Ishikawa (cell line): ENCODE measurements at regions not wholly inside any gene's neighbourhood (a gene's known extent, or its start where the extent isn't known, plus 50 kb on each side); places are given as distances from the start of the nearest gene placed in this dataset.

Source experiments
- CEBPB ChIP-seq: IDR thresholded peaks from 2 replicates; pipeline ENCODE4 v1.6.1; 2012
- CREB1 ChIP-seq: IDR thresholded peaks from 2 replicates; pipeline ENCODE4 v1.6.1; 2012; ENCODE audit warnings: low read depth
- EGR1 ChIP-seq: IDR thresholded peaks from 2 replicates; pipeline ENCODE4 v1.6.1; 2012
- EP300 ChIP-seq: IDR thresholded peaks from 2 replicates; pipeline ENCODE4 v1.6.1; 2012; ENCODE audit warnings: borderline replicate concordance
- FOXM1 ChIP-seq: IDR thresholded peaks from 2 replicates; pipeline ENCODE4 v1.6.1; 2012; ENCODE audit warnings: low read depth, borderline replicate concordance
- NFIC ChIP-seq: IDR thresholded peaks from 2 replicates; pipeline ENCODE4 v1.6.1; 2012
- RAD21 ChIP-seq: IDR thresholded peaks from 2 replicates; pipeline ENCODE4 v1.6.1; 2012; ENCODE audit warnings: low read depth
- TAF1 ChIP-seq: IDR thresholded peaks from 2 replicates; pipeline ENCODE4 v1.6.1; 2012; ENCODE audit warnings: low read depth, mild to moderate bottlenecking
- TCF12 ChIP-seq: IDR thresholded peaks from 2 replicates; pipeline ENCODE4 v1.6.1; 2012; ENCODE audit warnings: low read depth
- TEAD4 ChIP-seq: IDR thresholded peaks from 2 replicates; pipeline ENCODE4 v1.6.1; 2012
- YY1 ChIP-seq: IDR thresholded peaks from 2 replicates; pipeline ENCODE4 v1.6.1; 2012; ENCODE audit warnings: low read depth
- ZBTB7A ChIP-seq: IDR thresholded peaks from 2 replicates; pipeline ENCODE4 v1.6.1; 2012; ENCODE audit warnings: low read depth
- TF ChIP-seq, protein P1 (sequence below): IDR thresholded peaks from 2 replicates; pipeline ENCODE4 v1.6.1; 2012
- TF ChIP-seq, protein P2 (sequence below): IDR thresholded peaks from 2 replicates; pipeline ENCODE4 v1.6.1; 2012
- TF ChIP-seq, protein P3 (sequence below): IDR thresholded peaks from 2 replicates; pipeline ENCODE4 v1.6.1; 2012; ENCODE audit warnings: low read depth, mild to moderate bottlenecking

DNA sequence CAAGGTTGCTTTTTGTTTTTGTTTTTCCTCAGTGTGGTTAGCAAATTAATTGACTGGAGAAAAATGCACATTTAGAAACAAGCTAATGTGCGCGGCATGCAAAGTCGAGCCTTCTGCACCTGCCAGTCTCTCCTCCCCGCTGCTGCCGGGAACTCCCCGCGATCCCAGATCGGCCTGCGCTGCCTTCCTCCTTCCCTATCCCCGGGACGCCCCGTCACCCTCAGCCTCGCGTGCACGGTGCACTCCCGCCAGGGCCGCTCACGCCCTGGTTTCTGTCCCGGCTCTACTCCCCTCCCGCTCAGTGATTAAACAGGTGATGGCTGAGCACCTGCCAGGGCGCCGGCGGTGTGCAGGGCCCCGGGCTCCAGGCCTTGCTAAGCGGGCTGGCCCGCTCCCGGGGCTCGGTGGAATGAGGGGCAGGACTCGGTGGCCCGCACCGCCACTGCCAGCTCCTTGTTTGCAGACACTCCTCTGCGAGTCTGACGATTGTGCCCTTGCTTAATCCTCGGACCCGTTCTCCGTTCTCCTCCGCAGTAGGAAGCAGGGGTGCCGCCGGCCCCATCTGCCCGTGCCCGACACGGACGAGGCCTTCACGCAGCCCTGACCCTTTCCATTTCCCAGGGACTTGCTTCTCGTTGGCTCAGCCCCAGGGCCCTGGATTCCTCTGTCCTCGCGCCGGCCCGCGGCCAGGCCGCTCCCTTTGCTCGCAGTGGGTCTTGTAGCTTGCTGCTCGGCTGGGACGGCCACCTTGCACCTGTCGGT is 143.4 kb downstream of the TRIML1 start:
- no peak for TF ChIP-seq FOXM1
- TF ChIP-seq RAD21 = no peak
- no peak for TF ChIP-seq YY1
- TF ChIP-seq, protein P1, sequence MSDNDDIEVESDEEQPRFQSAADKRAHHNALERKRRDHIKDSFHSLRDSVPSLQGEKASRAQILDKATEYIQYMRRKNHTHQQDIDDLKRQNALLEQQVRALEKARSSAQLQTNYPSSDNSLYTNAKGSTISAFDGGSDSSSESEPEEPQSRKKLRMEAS = no peak
- TF ChIP-seq CREB1 = no peak
- TF ChIP-seq, protein P2, sequence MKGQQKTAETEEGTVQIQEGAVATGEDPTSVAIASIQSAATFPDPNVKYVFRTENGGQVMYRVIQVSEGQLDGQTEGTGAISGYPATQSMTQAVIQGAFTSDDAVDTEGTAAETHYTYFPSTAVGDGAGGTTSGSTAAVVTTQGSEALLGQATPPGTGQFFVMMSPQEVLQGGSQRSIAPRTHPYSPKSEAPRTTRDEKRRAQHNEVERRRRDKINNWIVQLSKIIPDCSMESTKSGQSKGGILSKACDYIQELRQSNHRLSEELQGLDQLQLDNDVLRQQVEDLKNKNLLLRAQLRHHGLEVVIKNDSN = no peak
- TF ChIP-seq, protein P3, sequence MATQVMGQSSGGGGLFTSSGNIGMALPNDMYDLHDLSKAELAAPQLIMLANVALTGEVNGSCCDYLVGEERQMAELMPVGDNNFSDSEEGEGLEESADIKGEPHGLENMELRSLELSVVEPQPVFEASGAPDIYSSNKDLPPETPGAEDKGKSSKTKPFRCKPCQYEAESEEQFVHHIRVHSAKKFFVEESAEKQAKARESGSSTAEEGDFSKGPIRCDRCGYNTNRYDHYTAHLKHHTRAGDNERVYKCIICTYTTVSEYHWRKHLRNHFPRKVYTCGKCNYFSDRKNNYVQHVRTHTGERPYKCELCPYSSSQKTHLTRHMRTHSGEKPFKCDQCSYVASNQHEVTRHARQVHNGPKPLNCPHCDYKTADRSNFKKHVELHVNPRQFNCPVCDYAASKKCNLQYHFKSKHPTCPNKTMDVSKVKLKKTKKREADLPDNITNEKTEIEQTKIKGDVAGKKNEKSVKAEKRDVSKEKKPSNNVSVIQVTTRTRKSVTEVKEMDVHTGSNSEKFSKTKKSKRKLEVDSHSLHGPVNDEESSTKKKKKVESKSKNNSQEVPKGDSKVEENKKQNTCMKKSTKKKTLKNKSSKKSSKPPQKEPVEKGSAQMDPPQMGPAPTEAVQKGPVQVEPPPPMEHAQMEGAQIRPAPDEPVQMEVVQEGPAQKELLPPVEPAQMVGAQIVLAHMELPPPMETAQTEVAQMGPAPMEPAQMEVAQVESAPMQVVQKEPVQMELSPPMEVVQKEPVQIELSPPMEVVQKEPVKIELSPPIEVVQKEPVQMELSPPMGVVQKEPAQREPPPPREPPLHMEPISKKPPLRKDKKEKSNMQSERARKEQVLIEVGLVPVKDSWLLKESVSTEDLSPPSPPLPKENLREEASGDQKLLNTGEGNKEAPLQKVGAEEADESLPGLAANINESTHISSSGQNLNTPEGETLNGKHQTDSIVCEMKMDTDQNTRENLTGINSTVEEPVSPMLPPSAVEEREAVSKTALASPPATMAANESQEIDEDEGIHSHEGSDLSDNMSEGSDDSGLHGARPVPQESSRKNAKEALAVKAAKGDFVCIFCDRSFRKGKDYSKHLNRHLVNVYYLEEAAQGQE = no peak
- TF ChIP-seq ZBTB7A = no peak
- no peak for TF ChIP-seq TAF1
- no peak for TF ChIP-seq NFIC
- no peak for TF ChIP-seq EP300

GRCh38 chr4:188287169-188287894 is 148.1 kb downstream of the TRIML1 start:
- TF ChIP-seq YY1 (no peak), CEBPB (no peak), RAD21 (no peak), FOXM1 (no peak), ZBTB7A (no peak), NFIC (no peak), TCF12 (no peak), EP300 (no peak), TEAD4 (no peak), EGR1 (no peak), TAF1 (no peak)
- TF ChIP-seq, protein P2 = no peak
- TF ChIP-seq, protein P1 = no peak

DNA sequence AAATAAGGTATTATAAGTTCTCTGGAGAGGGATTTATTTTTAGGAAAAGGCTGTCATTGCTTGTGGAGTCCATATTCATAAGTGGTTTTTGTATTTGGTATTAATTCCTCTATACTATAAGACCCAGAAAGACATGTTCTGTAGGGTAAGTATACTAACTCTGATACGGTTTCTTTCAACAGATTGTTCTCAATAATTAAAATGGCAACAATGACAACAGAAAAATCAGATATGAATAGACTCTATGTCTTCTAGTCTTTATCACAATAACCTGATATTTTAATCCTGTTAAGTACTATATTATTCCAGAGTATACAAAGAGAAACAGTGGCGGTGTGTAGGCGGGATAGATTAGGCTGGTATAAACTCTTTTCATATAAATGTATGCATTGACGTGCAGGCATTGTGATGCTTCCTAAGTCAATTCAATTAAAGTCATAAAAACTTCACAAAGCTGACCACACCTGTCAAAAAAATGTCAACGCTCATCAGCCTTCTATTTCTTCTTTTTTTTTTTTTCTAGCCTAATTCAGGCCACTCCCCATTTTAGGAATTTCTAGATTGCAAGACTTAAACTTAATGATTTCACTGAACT is 150.4 kb downstream of the TRIML1 start:
- TF ChIP-seq ZBTB7A = no peak
- TF ChIP-seq, protein P2 = no peak
- no peak for TF ChIP-seq EP300
- no peak for TF ChIP-seq TCF12
- TF ChIP-seq NFIC = no peak
- TF ChIP-seq CEBPB = no peak
- TF ChIP-seq, protein P3 = no peak
- TF ChIP-seq, protein P1 = no peak
- no peak for TF ChIP-seq FOXM1
- TF ChIP-seq CREB1 = no peak
- no peak for TF ChIP-seq YY1
- no peak for TF ChIP-seq TEAD4
- no peak for TF ChIP-seq EGR1
- TF ChIP-seq TAF1 = no peak
- no peak for TF ChIP-seq RAD21

DNA sequence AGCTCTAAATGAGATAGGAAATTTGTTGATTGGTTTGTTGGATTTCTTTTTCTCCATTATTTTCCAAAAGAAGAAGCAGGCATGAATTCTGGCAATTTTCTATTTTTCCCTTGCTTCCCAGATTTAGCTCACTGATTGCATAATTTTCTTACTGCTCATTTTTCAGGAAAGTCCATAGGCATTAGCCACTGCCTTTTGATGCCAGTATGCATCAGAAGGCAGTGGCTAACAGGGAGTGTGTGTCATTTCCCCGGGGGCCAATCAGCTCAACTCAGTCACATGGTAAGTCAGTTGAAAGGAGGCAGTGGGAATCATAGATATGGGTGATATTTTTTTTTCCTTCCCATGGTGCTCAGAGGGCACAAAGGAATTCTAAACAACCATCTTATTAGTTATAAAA is 156.7 kb downstream of the TRIML1 start:
- TF ChIP-seq, protein P2 = no peak
- no peak for TF ChIP-seq CREB1
- TF ChIP-seq RAD21 = no peak
- TF ChIP-seq EP300 = no peak
- no peak for TF ChIP-seq TAF1
- TF ChIP-seq TCF12 = no peak
- no peak for TF ChIP-seq ZBTB7A
- no peak for TF ChIP-seq EGR1
- TF ChIP-seq TEAD4 = no peak
- no peak for TF ChIP-seq YY1
- TF ChIP-seq, protein P1 = no peak
- TF ChIP-seq CEBPB = no peak
- TF ChIP-seq FOXM1 = no peak
- TF ChIP-seq, protein P3 = no peak
- no peak for TF ChIP-seq NFIC
